Karpas-422 (cell line): ENCODE measurements at regions not wholly inside any gene's neighbourhood (a gene's known extent, or its start where the extent isn't known, plus 50 kb on each side); places are given as distances from the start of the nearest gene placed in this dataset.
"Not testable (repeated sequence)": the region's sequence is repeated elsewhere in the genome, so short reads cannot be mapped to it uniquely, and the experiment has no call there.

Experiments used
- DNase-seq: peaks from one replicate; pipeline ENCODE4 v3.0.0-alpha.2; 2015
- H2AFZ ChIP-seq: fragments of 200-600 bp; sonication (generic); 2 replicates; pipeline ENCODE4 v1.6.1; 2014; ENCODE audit warnings: antibody characterized with exemption, low read length, mixed read lengths
- H3K27ac ChIP-seq: fragments of 200-600 bp; sonication (generic); 2 replicates; pipeline ENCODE4 v1.5.1; 2014; ENCODE audit warnings: mild to moderate bottlenecking, low read length, moderate library complexity
- H3K27me3 ChIP-seq: fragments of 200-600 bp; sonication (generic); 2 replicates; pipeline ENCODE4 v1.6.1; 2014; ENCODE audit warnings: low read length, mixed read lengths
- H3K36me3 ChIP-seq: fragments of 200-600 bp; sonication (generic); 2 replicates; pipeline ENCODE4 v1.6.1; 2014; ENCODE audit warnings: low read length, mixed read lengths; ENCODE audit not compliant: insufficient read depth
- H3K4me1 ChIP-seq: fragments of 200-600 bp; sonication (generic); 2 replicates; pipeline ENCODE4 v1.6.1; 2014; ENCODE audit warnings: mild to moderate bottlenecking, low read length, mixed read lengths
- H3K4me2 ChIP-seq: fragments of 200-600 bp; sonication (generic); 2 replicates; pipeline ENCODE4 v1.6.1; 2014; ENCODE audit warnings: low read length, low read depth, mild to moderate bottlenecking; ENCODE audit not compliant: poor library complexity, severe bottlenecking
- H3K4me3 ChIP-seq: fragments of 200-600 bp; sonication (generic); 2 replicates; pipeline ENCODE4 v1.5.1; 2014; ENCODE audit warnings: mild to moderate bottlenecking, antibody characterized with exemption, low read length, mixed read lengths
- H3K79me2 ChIP-seq: fragments of 200-600 bp; sonication (generic); 2 replicates; pipeline ENCODE4 v1.6.1; 2014; ENCODE audit warnings: mild to moderate bottlenecking, low read length, mixed read lengths
- H3K9ac ChIP-seq: fragments of 200-600 bp; sonication (generic); 2 replicates; pipeline ENCODE4 v1.6.0; 2014; ENCODE audit warnings: low read length
- H3K9me2 ChIP-seq: fragments of 200-600 bp; sonication (generic), shearing (Covaris generic); replicated peaks from 2 replicates; pipeline ENCODE4 v1.6.0; 2014; ENCODE audit warnings: mild to moderate bottlenecking, low read length, moderate library complexity; ENCODE audit not compliant: insufficient read depth
- H3K9me3 ChIP-seq: fragments of 300-700, 200-600 bp; sonication (generic); 2 replicates; pipeline ENCODE4 v1.6.1; 2014; ENCODE audit warnings: low read length, mixed read lengths
- H4K20me1 ChIP-seq: fragments of 200-600 bp; sonication (generic); 2 replicates; pipeline ENCODE4 v1.6.1; 2014; ENCODE audit warnings: mild to moderate bottlenecking, antibody characterized with exemption, low read length, low read depth; ENCODE audit not compliant: insufficient read depth

DNA sequence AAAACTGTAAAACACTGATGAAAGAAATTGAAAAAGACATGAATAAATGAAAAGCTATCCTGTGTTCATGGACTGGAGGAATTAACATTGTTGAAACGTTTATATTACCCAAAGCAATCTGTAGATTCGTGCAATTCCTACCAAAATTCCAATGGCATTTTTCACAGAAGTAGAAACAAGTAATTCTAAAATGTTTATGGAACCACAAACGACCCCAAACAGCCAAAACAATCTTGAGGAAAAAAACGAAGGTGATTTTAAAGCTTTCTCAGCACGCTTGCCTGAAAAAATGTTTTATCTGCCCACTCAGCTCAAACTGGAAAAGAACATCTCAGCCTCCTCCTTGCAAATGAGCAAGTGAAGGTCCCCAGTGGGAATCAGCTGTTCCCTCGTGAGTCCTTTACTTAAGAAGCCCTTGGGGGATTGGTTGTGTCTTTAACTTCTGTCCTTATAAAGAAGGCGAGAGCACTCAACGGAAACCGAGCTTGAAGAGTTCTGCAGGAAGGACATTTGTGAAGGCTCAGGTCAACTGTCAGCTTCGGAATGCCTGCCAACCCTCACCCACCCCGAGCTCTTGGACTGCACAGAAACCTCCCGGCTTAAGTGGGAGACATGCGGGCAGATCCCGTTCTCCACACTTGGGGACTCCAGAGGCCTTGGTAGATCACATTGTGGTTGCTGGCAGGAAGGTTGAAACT, 256.0 kb upstream of the IRS2 start:
- no peaks in the 10 kb centered on the region for H3K9me3 ChIP-seq

DNA sequence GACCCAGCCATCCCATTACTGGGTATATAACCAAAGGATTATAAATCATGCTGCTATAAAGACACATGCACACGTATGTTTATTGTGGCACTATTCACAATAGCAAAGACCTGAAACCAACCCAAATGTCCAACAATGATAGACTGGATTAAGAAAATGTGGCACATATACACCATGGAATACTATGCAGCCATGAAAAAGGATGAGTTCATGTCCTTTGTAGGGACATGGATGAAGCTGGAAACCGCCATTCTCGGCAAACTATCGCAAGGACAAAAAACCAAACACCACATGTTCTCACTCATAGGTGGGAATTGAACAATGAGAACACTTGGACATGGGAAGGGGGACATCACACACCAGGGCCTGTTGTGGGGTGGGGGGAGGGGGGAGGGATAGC, 255.3 kb upstream of the IRS2 start:
- not testable (repeated sequence) for DNase-seq

More for the DNA sequence above, 256.0 kb upstream of the IRS2 start:
- H3K4me3 ChIP-seq, result no peak overlapping the region
- no peaks in the 10 kb centered on the region for H3K27me3 ChIP-seq
- no peaks in the 10 kb centered on the region for H3K4me1 ChIP-seq
- H3K36me3 ChIP-seq, result no peaks in the 10 kb centered on the region
- H3K79me2 ChIP-seq, result no peaks in the 10 kb centered on the region
- H2AFZ ChIP-seq, result no peak overlapping the region
- no peaks in the 10 kb centered on the region for H3K9me2 ChIP-seq
- H3K27ac ChIP-seq, result no peak overlapping the region
- no peaks in the 10 kb centered on the region for H4K20me1 ChIP-seq
- DNase-seq, result no peak
- H3K9ac ChIP-seq, result no peak overlapping the region
- H3K4me2 ChIP-seq, result no peak overlapping the region

GRCh38 chr13:110037925-110038573, 251.7 kb upstream of the IRS2 start:
- Histone ChIP-seq H3K4me1 (no peaks in the 10 kb centered on the region), H4K20me1 (no peaks in the 10 kb centered on the region), H3K9ac (no peak overlapping the region), H3K4me2 (no peak overlapping the region), H3K9me2 (no peaks in the 10 kb centered on the region), H2AFZ (no peak overlapping the region), H3K27ac (no peak overlapping the region), H3K9me3 (no peaks in the 10 kb centered on the region), H3K79me2 (no peaks in the 10 kb centered on the region), H3K27me3 (no peaks in the 10 kb centered on the region), H3K4me3 (no peak overlapping the region), H3K36me3 (no peaks in the 10 kb centered on the region)
- no peak for DNase-seq

More for the DNA sequence above, 255.3 kb upstream of the IRS2 start:
- H3K4me2 ChIP-seq, H3K4me1 ChIP-seq, H2AFZ ChIP-seq, H3K27me3 ChIP-seq, H3K27ac ChIP-seq, H4K20me1 ChIP-seq, H3K9me2 ChIP-seq, H3K9ac ChIP-seq, H3K9me3 ChIP-seq, H3K4me3 ChIP-seq, H3K36me3 ChIP-seq, H3K79me2 ChIP-seq: not testable (repeated sequence)

- Histone ChIP-seq H3K4me2 (no peak overlapping the region), H3K4me3 (no peak overlapping the region), H3K9ac (no peak overlapping the region), H4K20me1 (no peaks in the 10 kb centered on the region), H3K36me3 (no peaks in the 10 kb centered on the region), H3K9me2 (no peaks in the 10 kb centered on the region), H2AFZ (no peak overlapping the region), H3K27me3 (no peaks in the 10 kb centered on the region), H3K4me1 (no peaks in the 10 kb centered on the region), H3K9me3 (no peaks in the 10 kb centered on the region), H3K79me2 (no peaks in the 10 kb centered on the region), H3K27ac (no peak overlapping the region)
- no peak for DNase-seq
These were observed 249.7 kb upstream of the IRS2 start for GRCh38 chr13:110036060-110036459.

- Histone ChIP-seq H3K27ac (no peak overlapping the region), H3K9me2 (no peaks in the 10 kb centered on the region), H3K4me3 (no peak overlapping the region), H3K4me2 (no peak overlapping the region), H4K20me1 (no peaks in the 10 kb centered on the region), H3K9ac (no peak overlapping the region), H3K27me3 (no peaks in the 10 kb centered on the region), H3K4me1 (no peaks in the 10 kb centered on the region), H3K79me2 (no peaks in the 10 kb centered on the region), H2AFZ (no peak overlapping the region), H3K9me3 (no peaks in the 10 kb centered on the region), H3K36me3 (no peaks in the 10 kb centered on the region)
- DNase-seq, result no peak
These were observed 247.7 kb upstream of the IRS2 start for GRCh38 chr13:110034031-110034549.

GRCh38 chr13:110032969-110033368, 246.6 kb upstream of the IRS2 start:
- Histone ChIP-seq H4K20me1 (no peaks in the 10 kb centered on the region), H3K4me2 (no peak overlapping the region), H3K4me3 (no peak overlapping the region)

GRCh38 chr13:110030394-110030928, 244.1 kb upstream of the IRS2 start:
- Histone ChIP-seq H3K9me2 (no peaks in the 10 kb centered on the region), H4K20me1 (no peaks in the 10 kb centered on the region), H3K27me3 (no peaks in the 10 kb centered on the region), H3K9me3 (no peaks in the 10 kb centered on the region), H3K36me3 (no peaks in the 10 kb centered on the region), H3K79me2 (no peaks in the 10 kb centered on the region), H3K4me1 (no peaks in the 10 kb centered on the region), H3K27ac (no peak overlapping the region), H2AFZ (no peak overlapping the region), H3K9ac (no peak overlapping the region), H3K4me3 (no peak overlapping the region), H3K4me2 (no peak overlapping the region)
- no peak for DNase-seq

More at GRCh38 chr13:110032969-110033368, 246.6 kb upstream of the IRS2 start:
- H3K79me2 ChIP-seq, result no peaks in the 10 kb centered on the region
- no peaks in the 10 kb centered on the region for H3K27me3 ChIP-seq
- H3K9me2 ChIP-seq, result no peaks in the 10 kb centered on the region
- no peak for DNase-seq
- H3K36me3 ChIP-seq, result no peaks in the 10 kb centered on the region
- no peaks in the 10 kb centered on the region for H3K4me1 ChIP-seq
- H3K9ac ChIP-seq, result no peak overlapping the region
- H3K9me3 ChIP-seq, result no peaks in the 10 kb centered on the region
- no peak overlapping the region for H2AFZ ChIP-seq
- no peak overlapping the region for H3K27ac ChIP-seq

- Histone ChIP-seq H3K9me2 (no peaks in the 10 kb centered on the region), H3K4me2 (no peak overlapping the region), H3K79me2 (no peaks in the 10 kb centered on the region), H3K9me3 (no peaks in the 10 kb centered on the region), H3K27ac (no peak overlapping the region), H3K36me3 (no peaks in the 10 kb centered on the region), H4K20me1 (no peaks in the 10 kb centered on the region), H3K4me3 (no peak overlapping the region), H2AFZ (no peak overlapping the region), H3K9ac (no peak overlapping the region), H3K27me3 (no peaks in the 10 kb centered on the region), H3K4me1 (0 out of 2 replicates have a peak, but pooled peaks cover 3% of the 10 kb centered on the region)
- no peak for DNase-seq
These were observed 242.6 kb upstream of the IRS2 start for GRCh38 chr13:110028838-110029621.
